Common myeloid progenitor, CD34-positive (primary cell): ENCODE measurements at regions not wholly inside any gene's neighbourhood (a gene's known extent, or its start where the extent isn't known, plus 50 kb on each side); places are given as distances from the start of the nearest gene placed in this dataset.

ENCODE experiments used
- CTCF ChIA-PET: fragments of 350-600 bp; sonication (Branson Sonifier 250); formaldehyde crosslinking; loops from one replicate; lab custom pipeline; 2021; ENCODE audit warnings: antibody characterized with exemption; lab: Charles Lee
- POLR2A ChIA-PET: fragments of 350-600 bp; sonication (Branson Sonifier 250); formaldehyde crosslinking; loops from one replicate; lab custom pipeline; 2021; ENCODE audit warnings: antibody characterized with exemption; lab: Charles Lee
- DNase-seq, 3 donors: peaks; one replicate each; pipeline versions ENCODE4 v3.0.0 to v3.0.0-alpha.2; 2013
- H3K27ac ChIP-seq, 2 experiments: 1 replicate in 1 of 2; 2 replicates in 1 of 2; pipeline ENCODE4 v1.7.0; 2013; ENCODE audit warnings: inconsistent platforms in 2 of 2, low read length in 2 of 2, mild to moderate bottlenecking in 2 of 2, low read depth in 1 of 2, moderate library complexity in 1 of 2; ENCODE audit not compliant: severe bottlenecking in 2 of 2, insufficient read depth in 1 of 2, poor library complexity in 1 of 2
- H3K27me3 ChIP-seq, 5 experiments: replicated peaks in 2 of 5; 1 replicate in 3 of 5; 2 replicates in 2 of 5; pipeline versions ENCODE4 v1.6.1 to v1.7.0; 2013; ENCODE audit warnings: low read length in 4 of 5, mild to moderate bottlenecking in 2 of 5, moderate library complexity in 2 of 5, inconsistent platforms in 1 of 5; ENCODE audit not compliant: insufficient read depth in 5 of 5, control insufficient read depth in 4 of 5
- H3K36me3 ChIP-seq, 4 experiments: 1 replicate in 2 of 4; 2 replicates in 2 of 4; pipeline versions ENCODE4 v1.6.1 to v1.7.0; 2013; ENCODE audit warnings: low read length in 3 of 4, control low read depth in 1 of 4, mild to moderate bottlenecking in 1 of 4; ENCODE audit not compliant: control insufficient read depth in 4 of 4, insufficient read depth in 4 of 4
- H3K4me1 ChIP-seq, 4 experiments: 1 replicate in 3 of 4; 2 replicates in 1 of 4; pipeline versions ENCODE4 v1.6.1 to v1.7.1; 2013; ENCODE audit warnings: low read length in 3 of 4, mild to moderate bottlenecking in 3 of 4, control low read depth in 1 of 4, inconsistent platforms in 1 of 4, moderate library complexity in 1 of 4; ENCODE audit not compliant: control insufficient read depth in 4 of 4, insufficient read depth in 4 of 4; ENCODE audit errors: control extremely low read depth in 1 of 4
- H3K4me3 ChIP-seq, 7 experiments: 1 replicate in 4 of 7; 2 replicates in 3 of 7; pipeline versions ENCODE4 v1.5.1 to v1.7.0; 2013; ENCODE audit warnings: mild to moderate bottlenecking in 7 of 7, low read length in 6 of 7, moderate library complexity in 6 of 7, inconsistent platforms in 2 of 7, low read depth in 2 of 7, control low read depth in 1 of 7; ENCODE audit not compliant: insufficient read depth in 4 of 7, control insufficient read depth in 1 of 7; ENCODE audit errors: extremely low read depth in 1 of 7
- H3K9me3 ChIP-seq, 5 experiments: 1 replicate in 4 of 5; 2 replicates in 1 of 5; pipeline versions ENCODE4 v1.6.1 to v1.7.1; 2013; ENCODE audit warnings: low read length in 4 of 5, mild to moderate bottlenecking in 2 of 5, inconsistent platforms in 1 of 5, low read depth in 1 of 5, moderate library complexity in 1 of 5; ENCODE audit not compliant: control insufficient read depth in 4 of 5, insufficient read depth in 2 of 5; ENCODE audit errors: control extremely low read depth in 1 of 5
- WGBS: methylation state at CpG from one replicate; pipeline ENCODE4 v1.1.5; 2013; ENCODE audit not compliant: insufficient coverage; 5-methylcytosine and 5-hydroxymethylcytosine counted together

- Histone ChIP-seq H3K9me3 (no peaks in the 10 kb centered on the region), H3K36me3 (no peaks in the 10 kb centered on the region), H3K27ac (no peak overlapping the region), H3K4me3 (no peak overlapping the region), H3K4me1 (no peaks in the 10 kb centered on the region), H3K27me3 (no peaks in the 10 kb centered on the region)
- 27% methylated on average over 4 of the region's 4 CpGs for WGBS
- DNase-seq = peak; percentile 16 to 76 (median 54)
- ChIA-PET POLR2A (no interaction called here), CTCF (interaction anchor here (1.3 kb wide), 1 partner anchor 19 kb away, joined by 3 read pairs; no protein-coding TSS in a partner anchor)
These were observed 106.7 kb downstream of the FAM174A start for GRCh38 chr5:100641833-100642232.

- Histone ChIP-seq H3K27ac (no peak overlapping the region), H3K4me3 (no peak overlapping the region), H3K36me3 (no peaks in the 10 kb centered on the region), H3K27me3 (no peaks in the 10 kb centered on the region), H3K4me1 (peaks cover 0 to 9% (median 2%) of the 10 kb centered on the region in 4 experiments), H3K9me3 (no peaks in the 10 kb centered on the region)
- POLR2A ChIA-PET = no interaction called here
- CTCF ChIA-PET = no interaction called here
- no peak for DNase-seq
- WGBS = 100% methylated on average over 2 of the region's 2 CpGs
These were observed 108.3 kb downstream of the FAM174A start for GRCh38 chr5:100643473-100643872.

GRCh38 chr5:100644185-100644584 lies 109.0 kb downstream of the FAM174A start:
- ChIA-PET CTCF (interaction anchor here (1.0 kb wide), 1 partner anchor 8 kb away, joined by 3 read pairs; no protein-coding TSS in a partner anchor), POLR2A (no interaction called here)
- Histone ChIP-seq H3K36me3 (no peaks in the 10 kb centered on the region), H3K27me3 (no peaks in the 10 kb centered on the region), H3K27ac (no peak overlapping the region), H3K4me3 (no peak overlapping the region), H3K9me3 (no peaks in the 10 kb centered on the region), H3K4me1 (peaks cover 0 to 9% (median 2%) of the 10 kb centered on the region in 4 experiments)
- 78% methylated on average over 1 of the region's 2 CpGs for WGBS
- DNase-seq = no peak

- no CpG with 5 or more reads among the region's 3 CpGs for WGBS
- H3K36me3 ChIP-seq = no peaks in the 10 kb centered on the region
- DNase-seq = no peak
- CTCF ChIA-PET = interaction anchor here (1.0 kb wide), 1 partner anchor 9 kb away, joined by 3 read pairs; no protein-coding TSS in a partner anchor
- H3K9me3 ChIP-seq = no peaks in the 10 kb centered on the region
- no peaks in the 10 kb centered on the region for H3K27me3 ChIP-seq
- peaks cover 0 to 9% (median 2%) of the 10 kb centered on the region in 4 experiments for H3K4me1 ChIP-seq
- H3K27ac ChIP-seq = no peak overlapping the region
- H3K4me3 ChIP-seq = no peak overlapping the region
- POLR2A ChIA-PET = no interaction called here
These were observed 109.6 kb downstream of the FAM174A start for GRCh38 chr5:100644776-100645175.

- ChIA-PET CTCF (no interaction called here), POLR2A (no interaction called here)
- Histone ChIP-seq H3K4me3 (no peak overlapping the region), H3K27ac (peak overlapping the region in 1 of 2 experiments; percentile 32), H3K27me3 (no peaks in the 10 kb centered on the region), H3K36me3 (no peaks in the 10 kb centered on the region), H3K9me3 (no peaks in the 10 kb centered on the region), H3K4me1 (peaks cover 0 to 9% (median 2%) of the 10 kb centered on the region in 4 experiments)
- no peak for DNase-seq
- WGBS = 100% methylated on average over 3 of the region's 3 CpGs
These were observed 110.8 kb downstream of the FAM174A start for GRCh38 chr5:100646011-100646410.

- no peak for DNase-seq
- H3K4me1 ChIP-seq = peaks cover 0 to 9% (median 2%) of the 10 kb centered on the region in 4 experiments
- no peaks in the 10 kb centered on the region for H3K27me3 ChIP-seq
- no peak overlapping the region for H3K4me3 ChIP-seq
- no peaks in the 10 kb centered on the region for H3K36me3 ChIP-seq
- no peaks in the 10 kb centered on the region for H3K9me3 ChIP-seq
- peak overlapping the region in 1 of 2 experiments; percentile 64 for H3K27ac ChIP-seq
- WGBS = 86% methylated on average over 7 of the region's 9 CpGs
- CTCF ChIA-PET = interaction anchor here (0.8 to 1.5 kb wide), 2 partner anchors 8 to 12 kb away, joined by 3 to 4 read pairs; no protein-coding TSS in a partner anchor
- POLR2A ChIA-PET = no interaction called here
These were observed 111.5 kb downstream of the FAM174A start for GRCh38 chr5:100646691-100647090.

GRCh38 chr5:100647461-100648230 lies 112.5 kb downstream of the FAM174A start:
- DNase-seq = peak in 2 of 3 donors; percentile 60 to 64
- Histone ChIP-seq H3K36me3 (no peaks in the 10 kb centered on the region), H3K9me3 (no peaks in the 10 kb centered on the region), H3K4me1 (peaks cover 0 to 9% (median 2%) of the 10 kb centered on the region in 4 experiments), H3K27me3 (no peaks in the 10 kb centered on the region), H3K27ac (peak overlapping the region in 1 of 2 experiments; percentile 64), H3K4me3 (no peak overlapping the region)
- CTCF ChIA-PET = interaction anchor here (0.8 to 1.5 kb wide), 2 partner anchors 9 to 12 kb away, joined by 3 to 4 read pairs; no protein-coding TSS in a partner anchor
- WGBS = 83% methylated on average over 7 of the region's 10 CpGs
- POLR2A ChIA-PET = no interaction called here
